ENCODE measurements at regions not wholly inside any gene's neighbourhood (a gene's known extent, or its start where the extent isn't known, plus 50 kb on each side); places are given as distances from the start of the nearest gene placed in this dataset.

DNA sequence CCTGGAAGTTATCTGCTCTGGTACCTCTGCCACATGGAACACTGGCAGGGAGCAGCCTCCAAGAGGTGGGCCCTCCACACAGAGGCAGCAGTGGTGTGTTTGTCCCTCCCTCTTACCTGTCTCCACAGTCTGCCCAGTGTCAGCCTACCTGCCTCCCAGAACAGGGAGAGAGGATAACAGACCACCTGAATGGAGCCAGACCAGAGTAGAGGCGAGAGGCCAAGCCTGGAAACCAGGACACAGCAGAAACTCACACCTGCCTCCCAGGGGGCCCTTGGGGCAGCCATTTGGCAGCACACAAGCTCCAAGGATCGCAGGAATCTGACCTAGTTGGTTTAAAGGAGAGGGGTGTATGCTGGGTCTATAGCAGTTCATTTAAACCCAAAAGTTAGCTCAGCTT, 100.2 kb upstream of the ZNF366 start:
- TF ChIP-seq TAF7 (tag; IDR thresholded peaks at IDR 0.05) (no peak), SNRNP70 (optimal IDR thresholded peaks at IDR 0.05; ENCODE audit: low read depth, low read length) (no peak), EP300 (IDR thresholded peaks at IDR 0.05; ENCODE audit: low read length) (no peak), TEAD4 (IDR thresholded peaks at IDR 0.05; ENCODE audit: low read length) (no peak), TEAD4 (CRISPR knock-in tag; IDR thresholded peaks at IDR 0.05; ENCODE audit: borderline replicate concordance) (no peak), ZNF184 (CRISPR knock-in tag; IDR thresholded peaks at IDR 0.05) (no peak), CTCF (IDR thresholded peaks at IDR 0.05 in 2 of 3, conservative IDR thresholded peaks at IDR 0.05 in 1 of 3; ENCODE audit: insufficient read depth in 2 of 3, low read depth in 1 of 3, low read length in 3 of 3) (no peak), CREB3 (tag; conservative IDR thresholded peaks at IDR 0.05; ENCODE audit: low read depth) (no peak)
